Nephron (organoid): ENCODE measurements at regions not wholly inside any gene's neighbourhood (a gene's known extent, or its start where the extent isn't known, plus 50 kb on each side); places are given as distances from the start of the nearest gene placed in this dataset.
"Not testable (repeated sequence)": the region's sequence is repeated elsewhere in the genome, so short reads cannot be mapped to it uniquely, and the experiment has no call there.

Experiments
- H3K27ac Mint-ChIP-seq, 3 experiments: 2 replicates each; pipeline ENCODE4 v1.8.0; 2020; ENCODE audit warnings: mixed read lengths in 3 of 3, mild to moderate bottlenecking in 2 of 3, moderate library complexity in 1 of 3
- H3K27me3 Mint-ChIP-seq: 2 replicates; pipeline ENCODE4 v1.8.0; 2021; ENCODE audit warnings: low read depth, mild to moderate bottlenecking, moderate library complexity, mixed read lengths
- H3K36me3 Mint-ChIP-seq: 2 replicates; pipeline ENCODE4 v1.8.0; 2020; ENCODE audit warnings: low read depth, mixed read lengths
- H3K4me1 Mint-ChIP-seq: 2 replicates; pipeline ENCODE4 v1.8.0; 2020; ENCODE audit warnings: mixed read lengths
- H3K4me3 Mint-ChIP-seq, 3 experiments: 2 replicates each; pipeline ENCODE4 v1.8.0; 2020; ENCODE audit warnings: mild to moderate bottlenecking in 3 of 3, mixed read lengths in 3 of 3, moderate library complexity in 2 of 3
- H3K9me3 Mint-ChIP-seq: 2 replicates; pipeline ENCODE4 v1.8.0; 2020; ENCODE audit warnings: mixed read lengths
- CTCF ChIP-seq, 3 experiments: fragments of 200-600 bp; sonication (generic); IDR thresholded peaks; one replicate each; pipeline ENCODE4 v1.5.0; 2021; ENCODE audit warnings: antibody characterized with exemption in 3 of 3; ENCODE audit not compliant: unreplicated experiment in 3 of 3

GRCh38 chr2:180535289-180535688 lies 445.1 kb upstream of the UBE2E3 start:
- TF ChIP-seq CTCF (IDR thresholded peaks at IDR 0.05; ENCODE audit: unreplicated experiment in 3 of 3) = no peak
- no peaks in the 10 kb centered on the region for H3K4me1 Mint-ChIP-seq
- H3K4me3 Mint-ChIP-seq = no peak overlapping the region
- no peaks in the 10 kb centered on the region for H3K27me3 Mint-ChIP-seq
- no peaks in the 10 kb centered on the region for H3K9me3 Mint-ChIP-seq
- H3K36me3 Mint-ChIP-seq = no peaks in the 10 kb centered on the region
- no peak overlapping the region for H3K27ac Mint-ChIP-seq

- H3K9me3 Mint-ChIP-seq, H3K4me1 Mint-ChIP-seq, H3K36me3 Mint-ChIP-seq, H3K27me3 Mint-ChIP-seq, H3K27ac Mint-ChIP-seq, H3K4me3 Mint-ChIP-seq: not testable (repeated sequence)
These were observed 448.6 kb upstream of the UBE2E3 start for GRCh38 chr2:180531787-180532186.

- no peaks in the 10 kb centered on the region for H3K36me3 Mint-ChIP-seq
- no peaks in the 10 kb centered on the region for H3K27me3 Mint-ChIP-seq
- TF ChIP-seq CTCF (IDR thresholded peaks at IDR 0.05; ENCODE audit: unreplicated experiment in 3 of 3) = no peak
These were observed 455.9 kb upstream of the UBE2E3 start for GRCh38 chr2:180524499-180524898.

DNA sequence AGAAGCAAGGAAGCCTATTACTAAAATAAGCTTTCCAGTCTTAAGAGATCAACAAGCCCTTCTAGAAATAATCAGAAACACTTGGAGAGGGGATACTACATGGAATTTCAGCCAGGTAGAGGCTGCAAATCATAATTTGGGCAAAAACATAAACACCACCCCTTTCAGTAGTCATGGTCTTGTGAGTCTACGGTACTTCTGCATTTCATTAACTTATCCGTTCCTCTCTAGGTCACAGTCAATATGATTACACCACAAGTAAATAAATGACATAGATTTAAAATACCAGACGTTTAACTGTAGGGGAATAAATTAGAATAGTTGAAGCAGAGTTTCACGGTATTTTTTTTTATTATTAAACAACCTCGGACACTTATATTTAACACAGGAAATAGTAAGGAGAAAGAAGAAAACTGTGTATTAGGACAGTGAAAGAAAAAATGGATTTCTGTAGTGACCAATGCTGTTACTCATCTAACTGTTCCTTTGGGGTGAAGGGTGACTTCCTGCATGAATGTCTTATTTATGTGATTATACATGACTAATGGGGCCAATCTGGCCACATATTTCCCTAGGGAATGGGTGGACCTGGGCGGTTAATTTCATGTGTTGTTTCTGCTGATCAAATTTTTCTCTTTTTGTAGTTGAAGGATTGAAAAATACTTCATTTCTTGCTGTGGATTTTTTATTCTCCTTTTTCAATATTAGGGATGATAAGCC lies 456.6 kb upstream of the UBE2E3 start:
- Mint-ChIP-seq H3K4me3 (no peak overlapping the region), H3K4me1 (peaks cover 25% of the 10 kb centered on the region), H3K27me3 (no peaks in the 10 kb centered on the region), H3K36me3 (no peaks in the 10 kb centered on the region), H3K9me3 (peaks cover 12% of the 10 kb centered on the region), H3K27ac (peak overlapping the region; percentile 28 to 47 (median 38))
- TF ChIP-seq CTCF (IDR thresholded peaks at IDR 0.05; ENCODE audit: unreplicated experiment in 3 of 3) = no peak

More at GRCh38 chr2:180524499-180524898, 455.9 kb upstream of the UBE2E3 start:
- Mint-ChIP-seq H3K4me1 (peaks cover 25% of the 10 kb centered on the region), H3K4me3 (no peak overlapping the region), H3K27ac (peak overlapping the region; percentile 27 to 47 (median 28)), H3K9me3 (peaks cover 14% of the 10 kb centered on the region)

DNA sequence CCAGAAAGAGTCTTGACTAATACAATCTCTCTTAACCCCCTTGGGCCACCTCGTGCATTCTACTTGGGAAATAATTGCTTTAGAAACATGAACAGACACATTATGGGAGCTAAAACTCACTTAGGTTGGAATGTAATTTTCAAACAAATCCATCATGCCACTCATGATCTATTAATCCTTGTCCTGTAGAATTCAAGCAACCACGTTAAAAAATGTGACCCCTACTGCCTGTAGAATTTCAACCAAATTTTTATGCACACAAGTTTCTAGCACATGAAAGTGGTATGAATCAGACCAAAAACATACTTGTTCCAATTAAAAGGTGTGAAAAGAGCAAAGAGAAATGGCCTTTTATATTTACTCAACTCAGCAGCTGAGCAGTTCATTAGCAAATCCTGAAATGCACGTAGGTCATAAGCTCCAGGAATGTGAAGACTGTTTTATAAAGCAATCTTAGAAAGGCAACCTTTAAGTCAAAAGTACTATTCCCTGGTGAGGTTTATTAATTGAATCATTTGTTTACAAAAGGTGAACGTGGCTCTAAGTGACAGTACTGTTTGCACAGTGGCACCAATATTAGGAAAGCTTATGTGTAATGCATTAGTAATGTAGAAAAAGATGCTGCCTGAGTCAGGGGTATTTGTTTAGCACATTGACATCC lies 459.4 kb upstream of the UBE2E3 start:
- no peak for TF ChIP-seq CTCF (IDR thresholded peaks at IDR 0.05; ENCODE audit: unreplicated experiment in 3 of 3)
- peaks cover 6% of the 10 kb centered on the region for H3K9me3 Mint-ChIP-seq
- H3K36me3 Mint-ChIP-seq = no peaks in the 10 kb centered on the region
- peaks cover 25% of the 10 kb centered on the region for H3K4me1 Mint-ChIP-seq
- no peak overlapping the region for H3K27ac Mint-ChIP-seq
- no peak overlapping the region for H3K4me3 Mint-ChIP-seq
- H3K27me3 Mint-ChIP-seq = no peaks in the 10 kb centered on the region

- H3K36me3 Mint-ChIP-seq = no peaks in the 10 kb centered on the region
- H3K4me3 Mint-ChIP-seq = no peak overlapping the region
- H3K27me3 Mint-ChIP-seq = no peaks in the 10 kb centered on the region
- no peak for TF ChIP-seq CTCF (IDR thresholded peaks at IDR 0.05; ENCODE audit: unreplicated experiment in 3 of 3)
- H3K27ac Mint-ChIP-seq = no peak overlapping the region
- H3K9me3 Mint-ChIP-seq = peaks cover 3% of the 10 kb centered on the region
- peaks cover 25% of the 10 kb centered on the region for H3K4me1 Mint-ChIP-seq
These were observed 460.2 kb upstream of the UBE2E3 start for GRCh38 chr2:180520206-180520605.
